TTC549 (cell line): ENCODE measurements at regions not wholly inside any gene's neighbourhood (a gene's known extent, or its start where the extent isn't known, plus 50 kb on each side); places are given as distances from the start of the nearest gene placed in this dataset.

Source experiments
- FAIRE-seq: peaks from 2 replicates; lab custom pipeline; 2012; peaks lifted over from hg19 to GRCh38; lab: Jason Lieb, UNC

DNA sequence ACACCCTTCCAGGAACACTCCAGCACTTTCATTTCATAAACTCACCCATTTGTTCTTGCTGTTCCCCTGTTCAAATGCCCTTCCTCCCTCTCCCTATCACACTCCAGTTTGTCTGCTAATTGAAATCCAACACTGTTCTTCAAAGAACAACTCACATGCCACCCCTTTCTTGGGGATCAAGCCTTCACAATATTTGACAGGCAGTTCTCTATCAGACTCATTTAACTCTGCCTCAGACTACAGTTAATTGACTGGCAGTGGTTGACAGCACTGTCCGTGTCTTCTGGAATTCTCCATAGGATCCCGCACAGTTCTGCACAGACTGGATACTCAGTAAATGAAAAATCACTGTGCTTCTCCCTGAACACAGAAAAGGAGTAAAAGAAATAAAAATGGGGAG, 87.8 kb downstream of the PMP22 start:
- no peak for FAIRE-seq

- FAIRE-seq = no peak
Measured at GRCh38 chr17:15175356-15175755, 89.8 kb downstream of the PMP22 start.

DNA sequence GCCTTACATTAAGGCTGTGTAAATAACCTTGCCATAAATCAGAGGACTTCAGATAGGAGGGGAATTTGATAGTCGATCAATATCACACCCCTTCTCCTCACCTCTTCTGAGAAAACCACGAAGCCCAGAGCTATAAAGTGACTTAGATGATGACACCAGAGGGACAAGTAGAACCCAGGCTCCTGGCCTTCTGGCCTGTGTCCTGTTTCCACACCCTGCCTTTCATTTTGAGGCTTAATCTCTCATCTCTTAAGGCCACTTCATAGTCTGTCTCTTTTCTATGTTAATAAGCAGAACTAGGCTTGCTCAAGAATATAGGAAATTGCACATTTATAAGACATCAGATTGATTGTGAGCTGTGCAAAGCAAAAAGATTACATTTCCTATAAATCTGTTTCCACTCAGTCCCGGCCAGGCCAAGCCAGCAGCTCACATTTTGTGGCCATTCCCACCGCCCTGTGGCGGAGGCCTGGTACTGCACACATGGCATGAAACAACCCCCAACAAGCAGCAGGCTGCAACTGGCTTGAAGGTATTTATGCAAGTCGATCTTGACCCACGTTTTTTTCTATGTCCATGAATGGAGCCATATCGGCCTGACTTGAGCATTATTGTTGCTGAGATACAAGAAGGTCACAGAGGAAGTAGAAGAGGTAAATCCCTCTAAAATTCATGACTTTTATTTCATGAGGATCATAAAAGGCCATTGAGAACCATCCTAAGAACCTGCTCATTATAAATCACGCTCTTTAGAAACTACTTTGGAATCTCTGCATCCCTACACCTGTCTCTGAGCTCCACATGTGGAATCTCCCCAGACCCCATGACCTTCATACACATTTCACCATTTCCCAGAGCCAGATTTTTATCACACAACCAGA, 93.7 kb downstream of the PMP22 start:
- no peak for FAIRE-seq

GRCh38 chr17:15169676-15170075, 95.5 kb downstream of the PMP22 start:
- no peak for FAIRE-seq

GRCh38 chr17:15168379-15168778, 96.7 kb downstream of the PMP22 start:
- no peak for FAIRE-seq

GRCh38 chr17:15161395-15161794, 103.7 kb downstream of the PMP22 start:
- FAIRE-seq = no peak

DNA sequence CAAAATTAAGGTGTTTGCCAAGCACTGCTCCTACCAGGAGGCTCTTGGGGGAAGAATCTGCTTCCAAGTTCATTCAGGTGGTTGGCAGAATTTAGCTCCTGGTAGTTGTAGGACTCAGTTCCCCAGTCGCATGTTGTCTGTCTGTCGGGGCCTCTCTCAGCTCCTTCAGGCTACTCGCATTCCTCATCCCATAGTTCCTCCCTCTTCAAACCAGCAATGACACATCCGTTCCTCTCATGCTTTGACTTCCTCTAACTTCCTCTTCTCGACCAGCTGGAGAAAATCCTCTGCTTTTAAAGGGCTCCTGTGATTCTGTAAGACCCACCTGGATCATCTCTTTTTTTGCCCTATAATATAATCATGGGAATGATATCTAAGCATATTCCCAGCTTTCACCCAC, 108.1 kb downstream of the PMP22 start:
- FAIRE-seq = no peak

GRCh38 chr17:15154618-15155017, 110.5 kb downstream of the PMP22 start:
- no peak for FAIRE-seq

DNA sequence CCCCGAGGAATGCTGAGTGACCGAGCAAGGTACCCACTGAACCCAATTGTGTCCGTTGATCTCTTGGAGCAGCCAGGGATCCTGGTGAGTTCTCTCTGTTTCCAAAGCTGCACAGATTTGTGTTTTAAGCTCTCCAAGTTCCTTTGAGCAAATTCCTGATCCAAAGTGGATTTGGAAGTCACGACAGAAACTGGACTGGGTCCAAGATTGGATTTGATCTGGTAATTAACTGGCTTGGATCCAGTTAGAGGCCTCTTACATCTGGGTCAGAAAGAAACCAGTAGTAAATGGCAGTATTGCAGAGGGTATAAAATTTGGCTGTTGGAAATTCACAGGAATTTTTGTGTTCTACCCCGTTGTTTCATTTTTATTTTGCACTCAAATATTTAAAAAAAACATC, 119.5 kb downstream of the PMP22 start:
- no peak for FAIRE-seq

- FAIRE-seq = no peak
Measured at GRCh38 chr17:15143524-15143923, 121.6 kb downstream of the PMP22 start.

- FAIRE-seq = no peak
Measured at GRCh38 chr17:15134363-15134762, 130.8 kb downstream of the PMP22 start.

GRCh38 chr17:15133826-15134225, 131.3 kb downstream of the PMP22 start:
- FAIRE-seq = no peak

- FAIRE-seq = no peak
Measured at GRCh38 chr17:15133143-15133542, 132.0 kb downstream of the PMP22 start.

DNA sequence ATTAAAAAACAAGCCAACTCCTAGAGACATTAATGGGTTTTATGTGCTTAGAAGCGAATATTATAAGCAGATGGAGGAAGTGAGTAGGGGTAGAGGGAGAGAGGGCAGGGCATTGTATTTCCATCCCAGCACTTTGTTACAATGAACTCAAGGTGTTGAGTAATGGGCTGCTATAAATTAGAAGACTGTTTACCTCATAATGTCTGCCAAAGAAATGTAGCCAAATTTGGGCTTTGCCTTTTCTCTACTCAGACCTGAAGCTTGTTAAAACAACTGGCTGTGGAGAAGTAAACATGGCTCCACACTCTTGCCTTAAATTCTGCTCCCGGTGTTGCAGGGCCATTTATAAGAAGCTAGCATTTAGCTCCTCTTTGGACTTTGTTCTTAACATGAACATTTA, 134.7 kb downstream of the PMP22 start:
- FAIRE-seq = no peak

DNA sequence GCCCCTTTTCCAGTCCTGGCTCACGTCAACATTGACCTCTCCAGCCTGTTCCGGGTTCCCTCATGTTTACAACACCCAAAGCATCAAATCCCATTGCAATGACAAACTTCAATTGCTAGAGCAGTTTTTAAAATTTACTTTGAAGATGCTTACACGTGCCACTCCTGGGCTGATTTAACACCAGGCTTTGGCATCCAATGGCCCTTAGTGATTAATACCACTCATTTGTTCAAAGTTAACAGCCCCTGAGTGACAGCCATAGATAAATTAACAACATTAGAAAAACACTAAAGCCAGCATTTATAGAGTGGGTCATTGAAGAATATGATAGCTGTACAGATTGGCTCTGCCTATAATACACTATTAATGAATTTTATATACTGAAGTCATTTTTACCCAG, 135.1 kb downstream of the PMP22 start:
- no peak for FAIRE-seq

DNA sequence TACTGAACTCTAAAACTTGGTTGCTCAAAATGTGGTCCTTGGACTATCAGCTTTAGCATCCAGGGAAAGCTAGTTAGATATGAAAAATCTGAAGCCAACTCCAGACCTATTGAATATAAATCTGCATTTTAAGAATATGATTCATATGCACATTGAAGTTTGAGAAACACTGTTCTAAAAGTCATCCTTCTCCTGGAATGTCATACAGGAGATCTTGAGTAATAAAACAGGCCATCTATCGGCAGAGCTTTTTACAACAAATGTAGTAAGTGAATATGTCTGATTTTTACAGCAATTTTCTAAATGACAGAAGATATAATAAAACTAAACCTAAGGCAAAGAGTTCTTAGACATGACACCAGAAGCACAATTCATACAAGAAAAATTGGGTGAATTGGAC, 140.4 kb downstream of the PMP22 start:
- no peak for FAIRE-seq

GRCh38 chr17:15124264-15124595, 140.9 kb downstream of the PMP22 start:
- no peak for FAIRE-seq

DNA sequence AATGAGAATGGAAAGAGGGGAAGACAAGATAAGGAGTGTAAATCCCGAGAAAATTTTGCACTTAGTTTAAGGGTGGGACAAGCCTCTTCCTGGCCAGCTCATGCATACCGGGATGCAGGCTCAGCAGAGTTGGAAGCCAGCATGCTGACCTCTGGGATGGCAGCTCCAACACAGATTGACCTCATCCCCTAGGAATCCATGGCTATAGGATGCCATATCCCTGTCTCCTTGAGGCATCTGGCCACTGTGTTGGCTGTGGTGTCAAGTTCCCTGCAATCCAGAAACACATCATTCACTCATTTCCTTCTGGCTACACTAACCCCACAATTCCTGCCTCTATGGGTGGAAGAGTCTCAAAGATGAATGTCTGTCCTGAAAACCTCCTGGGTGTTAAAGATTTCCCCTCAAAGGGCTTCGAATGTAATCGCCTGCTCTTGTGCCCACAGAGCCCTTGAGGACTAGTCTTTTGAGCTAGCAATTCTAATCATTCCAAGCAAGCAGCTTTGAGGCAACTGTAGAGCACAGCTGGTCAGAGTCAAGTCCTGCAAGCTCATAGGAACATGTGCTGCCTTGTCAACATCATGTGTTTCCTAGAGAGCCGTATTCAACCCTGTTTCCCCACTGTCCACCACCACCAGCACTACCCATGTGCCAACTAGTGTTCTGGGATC, 141.4 kb downstream of the PMP22 start:
- FAIRE-seq = no peak

DNA sequence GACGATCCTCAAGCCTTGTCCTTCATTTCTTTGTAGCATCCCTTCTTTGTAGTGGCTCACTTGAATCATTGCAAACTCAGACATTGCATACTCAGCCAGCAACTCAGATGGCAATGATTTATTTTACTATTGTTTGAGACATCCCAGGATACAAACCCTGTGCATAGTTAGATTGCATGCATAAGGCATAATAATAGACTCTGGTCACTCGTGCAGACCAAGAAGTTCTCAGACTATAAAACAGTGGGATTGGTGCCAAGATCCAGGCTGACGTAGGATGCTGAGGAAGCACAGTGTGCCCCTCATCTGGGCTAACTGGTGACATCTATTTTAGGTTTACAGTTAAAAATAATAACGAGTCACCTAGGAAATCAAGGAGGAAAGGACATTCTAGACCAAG, 142.3 kb downstream of the PMP22 start:
- FAIRE-seq = no peak

- no peak for FAIRE-seq
Measured at GRCh38 chr17:15121426-15121825, 143.7 kb downstream of the PMP22 start.

DNA sequence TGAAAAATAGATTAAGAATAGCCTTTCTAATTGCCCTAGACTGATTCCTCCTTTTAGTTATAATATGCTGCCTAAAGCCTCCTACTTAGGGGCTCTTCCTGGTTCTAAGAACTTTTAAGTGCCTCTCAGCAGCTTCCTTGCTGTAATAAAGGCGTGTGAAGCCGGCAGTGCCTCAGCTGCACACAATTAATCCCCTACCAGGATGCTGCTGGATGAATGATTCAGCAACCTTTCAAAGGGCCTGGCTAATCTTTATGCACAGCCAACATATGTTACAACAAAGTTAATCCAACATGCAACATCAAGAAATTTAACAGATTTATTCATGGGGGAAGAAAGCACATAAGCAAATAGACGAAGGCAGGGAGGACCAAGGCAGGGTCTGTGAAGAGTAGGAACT, 145.2 kb downstream of the PMP22 start:
- FAIRE-seq = no peak

- no peak for FAIRE-seq
Measured at GRCh38 chr17:15117239-15117638, 147.9 kb downstream of the PMP22 start.

DNA sequence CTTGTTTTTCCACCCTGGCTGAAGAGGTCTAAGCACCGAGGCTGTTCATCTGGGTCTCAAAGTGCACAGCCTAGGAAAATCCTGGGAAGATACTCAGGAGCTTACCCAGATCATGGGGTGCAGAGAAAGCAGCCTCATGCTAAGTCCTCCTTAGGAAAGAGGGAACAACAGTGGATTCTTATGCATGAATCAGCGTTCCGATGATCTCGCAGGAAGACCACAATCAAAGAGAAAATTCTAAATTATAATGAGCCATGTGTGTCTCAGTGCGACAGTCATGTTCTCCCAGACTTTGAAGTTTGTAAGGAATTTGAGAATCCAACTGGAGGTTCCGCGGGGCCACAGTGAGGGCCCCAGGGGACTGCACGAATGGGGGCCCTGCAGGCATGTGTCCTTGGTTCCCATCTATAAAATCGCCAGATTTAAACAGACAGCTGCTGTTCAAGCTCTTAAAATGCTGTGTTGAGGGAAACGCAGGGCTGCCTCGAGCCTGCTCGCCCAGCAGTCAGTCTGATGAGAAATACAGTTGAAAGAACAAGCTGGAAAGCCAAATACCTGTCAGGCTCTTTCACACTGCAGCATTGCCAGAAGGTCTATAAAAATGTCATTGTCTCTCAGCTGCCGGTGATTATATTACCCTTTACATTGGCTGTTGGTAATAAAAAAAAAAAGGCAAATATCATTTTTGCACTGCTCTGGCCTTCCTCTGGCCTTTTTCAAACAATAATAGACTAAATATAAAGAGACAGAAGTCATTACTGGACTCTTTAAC, 152.1 kb downstream of the PMP22 start:
- FAIRE-seq = no peak
